DOHH2 (cell line): ENCODE measurements at regions not wholly inside any gene's neighbourhood (a gene's known extent, or its start where the extent isn't known, plus 50 kb on each side); places are given as distances from the start of the nearest gene placed in this dataset.

ENCODE experiments used
- H3F3A ChIP-seq: fragments of 200-600 bp; sonication (generic), shearing (Covaris generic); 2 replicates; pipeline ENCODE4 v1.6.0; 2016; ENCODE audit warnings: antibody characterized with exemption, mild to moderate bottlenecking; ENCODE audit not compliant: control insufficient read depth, insufficient read depth
- H3K27ac ChIP-seq: fragments of 200-600 bp; sonication (generic); 2 replicates; pipeline ENCODE4 v1.5.1; 2014; ENCODE audit warnings: low read depth, mild to moderate bottlenecking, low read length, moderate library complexity
- H3K27me3 ChIP-seq: fragments of 200-600 bp; sonication (generic); 2 replicates; pipeline ENCODE4 v1.6.1; 2014; ENCODE audit warnings: mild to moderate bottlenecking, low read length, mixed read lengths; ENCODE audit not compliant: control insufficient read depth
- H3K36me3 ChIP-seq: fragments of 200-600 bp; sonication (generic); 2 replicates; pipeline ENCODE4 v1.6.1; 2014; ENCODE audit warnings: mild to moderate bottlenecking, low read length, moderate library complexity, mixed read lengths; ENCODE audit not compliant: control insufficient read depth
- H3K4me1 ChIP-seq: fragments of 200-600 bp; sonication (generic); 2 replicates; pipeline ENCODE4 v1.6.1; 2014; ENCODE audit warnings: mild to moderate bottlenecking, low read length, mixed read lengths; ENCODE audit not compliant: control insufficient read depth
- H3K4me2 ChIP-seq: fragments of 200-600 bp; sonication (generic); 2 replicates; pipeline ENCODE4 v1.6.0; 2014; ENCODE audit warnings: mild to moderate bottlenecking, low read length, moderate library complexity
- H3K4me3 ChIP-seq: fragments of 200-600 bp; sonication (generic); 2 replicates; pipeline ENCODE4 v1.5.1; 2014; ENCODE audit warnings: mild to moderate bottlenecking, low read length, mixed read lengths
- H3K79me2 ChIP-seq: fragments of 200-600 bp; sonication (generic); 2 replicates; pipeline ENCODE4 v1.6.1; 2014; ENCODE audit warnings: mild to moderate bottlenecking, low read length, mixed read lengths; ENCODE audit not compliant: control insufficient read depth
- H3K9me2 ChIP-seq: fragments of 200-600 bp; sonication (generic); replicated peaks from 2 replicates; pipeline ENCODE4 v1.6.1; 2014; ENCODE audit warnings: mild to moderate bottlenecking, low read length, mixed read lengths; ENCODE audit not compliant: control insufficient read depth
- H3K9me3 ChIP-seq: fragments of 200-600 bp; sonication (generic); 2 replicates; pipeline ENCODE4 v1.6.1; 2014; ENCODE audit warnings: antibody characterized with exemption, low read length, mixed read lengths; ENCODE audit not compliant: control insufficient read depth, insufficient read depth
- H4K20me1 ChIP-seq: fragments of 200-600 bp; sonication (generic); 2 replicates; pipeline ENCODE4 v1.6.0; 2014; ENCODE audit warnings: low read depth, mild to moderate bottlenecking, antibody characterized with exemption, low read length, moderate library complexity; ENCODE audit not compliant: control insufficient read depth, insufficient read depth
- CTCF ChIP-seq: fragments of 200-600 bp; sonication (generic); IDR thresholded peaks from one replicate; pipeline ENCODE4 v1.5.1; 2014; ENCODE audit warnings: antibody characterized with exemption, mild to moderate bottlenecking, low read depth, low read length; ENCODE audit not compliant: poor library complexity, severe bottlenecking
- EZH2phosphoT487 ChIP-seq: fragments of 200-600 bp; sonication (generic); IDR thresholded peaks from 2 replicates; pipeline ENCODE4 v1.6.1; 2017; ENCODE audit warnings: borderline replicate concordance, mild to moderate bottlenecking, antibody characterized with exemption, low read length, moderate library complexity, mixed read lengths

- Histone ChIP-seq H3K9me2 (no peaks in the 10 kb centered on the region), H3K27me3 (peaks cover 5% of the 10 kb centered on the region), H3K4me3 (no peak overlapping the region), H3K4me1 (no peaks in the 10 kb centered on the region), H3K36me3 (no peaks in the 10 kb centered on the region), H3K9me3 (no peaks in the 10 kb centered on the region), H3K27ac (no peak overlapping the region), H4K20me1 (no peaks in the 10 kb centered on the region), H3K4me2 (no peak overlapping the region), H3F3A (no peaks in the 10 kb centered on the region), H3K79me2 (no peaks in the 10 kb centered on the region)
- TF ChIP-seq CTCF (no peak), EZH2phosphoT487 (no peak)
These were observed 131.5 kb downstream of the CCDC34 start for GRCh38 chr11:27231530-27231929.

- no peaks in the 10 kb centered on the region for H3K9me3 ChIP-seq
- H3K4me2 ChIP-seq = no peak overlapping the region
- no peaks in the 10 kb centered on the region for H3K79me2 ChIP-seq
- H3F3A ChIP-seq = no peaks in the 10 kb centered on the region
- no peaks in the 10 kb centered on the region for H3K36me3 ChIP-seq
- no peak overlapping the region for H3K4me3 ChIP-seq
- TF ChIP-seq EZH2phosphoT487 = no peak
- H3K4me1 ChIP-seq = no peaks in the 10 kb centered on the region
- H3K27me3 ChIP-seq = peaks cover 5% of the 10 kb centered on the region
- no peaks in the 10 kb centered on the region for H4K20me1 ChIP-seq
- no peaks in the 10 kb centered on the region for H3K9me2 ChIP-seq
- no peak overlapping the region for H3K27ac ChIP-seq
These were observed 132.8 kb downstream of the CCDC34 start for GRCh38 chr11:27230192-27230572.

- no peaks in the 10 kb centered on the region for H3K9me3 ChIP-seq
- no peak overlapping the region for H3K27ac ChIP-seq
- TF ChIP-seq EZH2phosphoT487 (no peak), CTCF (no peak)
- no peaks in the 10 kb centered on the region for H3K9me2 ChIP-seq
- peaks cover 5% of the 10 kb centered on the region for H3K27me3 ChIP-seq
- H3K4me1 ChIP-seq = no peaks in the 10 kb centered on the region
- no peaks in the 10 kb centered on the region for H3K79me2 ChIP-seq
- no peaks in the 10 kb centered on the region for H3F3A ChIP-seq
- no peaks in the 10 kb centered on the region for H4K20me1 ChIP-seq
- H3K4me3 ChIP-seq = no peak overlapping the region
- no peak overlapping the region for H3K4me2 ChIP-seq
- H3K36me3 ChIP-seq = no peaks in the 10 kb centered on the region
These were observed 133.4 kb downstream of the CCDC34 start for GRCh38 chr11:27229511-27230191.

- H3K27ac ChIP-seq = no peak overlapping the region
These were observed 134.1 kb downstream of the CCDC34 start for GRCh38 chr11:27228906-27229290.

More at GRCh38 chr11:27228906-27229290, 134.1 kb downstream of the CCDC34 start:
- no peaks in the 10 kb centered on the region for H3K9me3 ChIP-seq
- no peaks in the 10 kb centered on the region for H3K9me2 ChIP-seq
- TF ChIP-seq EZH2phosphoT487 (no peak), CTCF (no peak)
- H3K4me3 ChIP-seq = no peak overlapping the region
- H3K79me2 ChIP-seq = no peaks in the 10 kb centered on the region
- peaks cover 2% of the 10 kb centered on the region for H3K27me3 ChIP-seq
- no peaks in the 10 kb centered on the region for H3K4me1 ChIP-seq
- H3K36me3 ChIP-seq = no peaks in the 10 kb centered on the region
- H3K4me2 ChIP-seq = no peak overlapping the region
- H4K20me1 ChIP-seq = no peaks in the 10 kb centered on the region
- no peaks in the 10 kb centered on the region for H3F3A ChIP-seq
